CD14-positive monocyte (primary cell): ENCODE measurements at regions not wholly inside any gene's neighbourhood (a gene's known extent, or its start where the extent isn't known, plus 50 kb on each side); places are given as distances from the start of the nearest gene placed in this dataset.

Source experiments
- DNase-seq, 3 donors: peaks; one replicate each; pipeline ENCODE4 v3.0.0-alpha.2; 2011 to 2022
- H2AFZ ChIP-seq: 2 replicates; pipeline ENCODE4 v1.6.0; 2012; ENCODE audit warnings: mild to moderate bottlenecking, low read depth, low read length, inconsistent platforms; ENCODE audit not compliant: insufficient read depth, poor library complexity, severe bottlenecking
- H3K27ac ChIP-seq, 2 donors: 1 replicate in 1 of 2; 2 replicates in 1 of 2; pipeline ENCODE4 v1.5.1; 2012 to 2013; ENCODE audit warnings: low read length in 2 of 2, control low read depth in 1 of 2, inconsistent platforms in 1 of 2, low read depth in 1 of 2, mild to moderate bottlenecking in 1 of 2
- H3K27me3 ChIP-seq, 2 donors: one replicate each; pipeline versions ENCODE4 v1.6.0 to v1.6.1; 2011 to 2013; ENCODE audit warnings: low read length in 2 of 2; ENCODE audit not compliant: control insufficient read depth in 2 of 2, insufficient read depth in 2 of 2
- H3K36me3 ChIP-seq, 2 donors: replicated peaks in 1 of 2; 1 replicate in 1 of 2; 2 replicates in 1 of 2; pipeline versions ENCODE4 v1.5.1 to v1.6.1; 2012 to 2013; ENCODE audit warnings: low read length in 2 of 2, control low read depth in 1 of 2, inconsistent platforms in 1 of 2, mild to moderate bottlenecking in 1 of 2; ENCODE audit not compliant: insufficient read depth in 2 of 2, control insufficient read depth in 1 of 2
- H3K4me1 ChIP-seq, 2 donors: 1 replicate in 1 of 2; 2 replicates in 1 of 2; pipeline versions ENCODE4 v1.5.1 to v1.6.1; 2012 to 2013; ENCODE audit warnings: low read length in 2 of 2, control low read depth in 1 of 2, inconsistent platforms in 1 of 2, mild to moderate bottlenecking in 1 of 2, moderate library complexity in 1 of 2; ENCODE audit not compliant: insufficient read depth in 2 of 2, control insufficient read depth in 1 of 2
- H3K4me2 ChIP-seq: replicated peaks from 2 replicates; pipeline ENCODE3; 2012; ENCODE audit warnings: low read length, moderate library complexity, mild to moderate bottlenecking; ENCODE audit not compliant: poor library complexity, severe bottlenecking; ENCODE audit errors: extremely low read depth
- H3K4me3 ChIP-seq, 3 experiments: fragments of 200-600 bp in 1 of 3; sonication (generic) in 1 of 3; replicated peaks in 1 of 3; 1 replicate in 2 of 3; 2 replicates in 1 of 3; pipeline ENCODE4 v1.5.1; 2011 to 2013; ENCODE audit warnings: low read length in 3 of 3, mild to moderate bottlenecking in 3 of 3, control low read depth in 2 of 3, low read depth in 2 of 3, inconsistent platforms in 1 of 3, moderate library complexity in 1 of 3
- H3K79me2 ChIP-seq: 2 replicates; pipeline ENCODE4 v1.6.0; 2012; ENCODE audit warnings: mild to moderate bottlenecking, control low read depth, inconsistent platforms, low read length, moderate library complexity; ENCODE audit not compliant: insufficient read depth
- H3K9ac ChIP-seq: 2 replicates; pipeline ENCODE4 v1.6.0; 2017; ENCODE audit warnings: low read length, mild to moderate bottlenecking; ENCODE audit not compliant: insufficient read depth, poor library complexity, severe bottlenecking
- H3K9me3 ChIP-seq, 2 donors: replicated peaks in 1 of 2; 1 replicate in 1 of 2; 2 replicates in 1 of 2; pipeline versions ENCODE4 v1.5.1 to v1.6.1; 2012 to 2013; ENCODE audit warnings: low read length in 2 of 2, control low read depth in 1 of 2; ENCODE audit not compliant: control insufficient read depth in 1 of 2, insufficient read depth in 1 of 2
- H4K20me1 ChIP-seq: 2 replicates; pipeline ENCODE4 v1.6.0; 2012; ENCODE audit warnings: mild to moderate bottlenecking, low read length, control low read depth, moderate library complexity; ENCODE audit not compliant: insufficient read depth
- H3K27ac Mint-ChIP-seq, 7 donors: one replicate each; pipeline ENCODE4 v1.8.0; 2020; ENCODE audit warnings: mild to moderate bottlenecking in 7 of 7, mixed read lengths in 7 of 7, moderate library complexity in 6 of 7, inconsistent platforms in 2 of 7
- H3K27me3 Mint-ChIP-seq, 3 donors: one replicate each; pipeline ENCODE4 v1.8.0; 2021 to 2022; ENCODE audit warnings: low read depth in 3 of 3, mild to moderate bottlenecking in 3 of 3, mixed read lengths in 3 of 3, moderate library complexity in 3 of 3, inconsistent platforms in 1 of 3
- H3K36me3 Mint-ChIP-seq, 2 donors: one replicate each; pipeline ENCODE4 v1.8.0; 2020; ENCODE audit warnings: mixed read lengths in 2 of 2, inconsistent platforms in 1 of 2, mild to moderate bottlenecking in 1 of 2
- H3K4me1 Mint-ChIP-seq: one replicate; pipeline ENCODE4 v1.8.0; 2020; ENCODE audit warnings: mild to moderate bottlenecking, mixed read lengths
- H3K4me3 Mint-ChIP-seq, 2 donors: one replicate each; pipeline ENCODE4 v1.8.0; 2020; ENCODE audit warnings: mild to moderate bottlenecking in 2 of 2, mixed read lengths in 2 of 2, moderate library complexity in 1 of 2
- H3K9me3 Mint-ChIP-seq, 7 donors: one replicate each; pipeline ENCODE4 v1.8.0; 2020 to 2022; ENCODE audit warnings: mixed read lengths in 7 of 7, mild to moderate bottlenecking in 6 of 7, moderate library complexity in 6 of 7, inconsistent platforms in 2 of 7
- WGBS: methylation state at CpG from one replicate; pipeline ENCODE4 v1.1.5; 2013; ENCODE audit warnings: missing lambda C conversion rate; ENCODE audit not compliant: insufficient coverage; 5-methylcytosine and 5-hydroxymethylcytosine counted together
- intact Hi-C, 2 donors: fragments of 100-400 bp; cut with micrococcal nuclease; formaldehyde crosslinking; loops; one replicate each; pipeline versions ENCODE4 v1.15.0 to v1.15.1; 2023
- TF ChIP-seq, protein P1 (sequence below): fragments of 200-600 bp; IDR thresholded peaks from one replicate; pipeline ENCODE4 v1.8.0; 2022; ENCODE audit warnings: antibody characterized with exemption, mild to moderate bottlenecking

DNA sequence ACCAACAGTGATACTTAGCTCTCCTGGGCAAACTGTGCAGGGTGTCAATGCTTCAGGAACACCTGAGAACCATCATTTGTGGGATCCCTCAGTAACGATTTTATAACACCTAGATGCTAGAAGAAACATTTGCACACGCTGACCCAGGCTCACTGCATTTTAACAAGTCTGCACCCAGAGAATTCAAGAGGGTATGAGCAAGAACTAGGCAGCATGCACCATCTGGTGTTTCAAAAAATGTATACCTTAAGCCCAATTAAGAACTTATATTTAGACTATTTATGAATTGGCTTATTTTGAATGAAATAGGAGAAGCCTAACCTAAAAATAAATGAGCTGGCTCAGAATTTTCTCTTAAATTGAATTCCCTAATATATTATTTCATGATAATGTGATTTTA lies 400.5 kb downstream of the GPATCH2 start:
- no peaks in the 10 kb centered on the region for H3K27me3 ChIP-seq
- H3K27ac ChIP-seq = no peak overlapping the region
- no peak overlapping the region for H3K9ac ChIP-seq
- no peak overlapping the region for H3K4me2 ChIP-seq
- DNase-seq = no peak
- intact Hi-C loops = no loop called here
- H3K4me3 ChIP-seq = no peak overlapping the region
- no peaks in the 10 kb centered on the region for H4K20me1 ChIP-seq
- H3K9me3 ChIP-seq = peaks cover 1 to 11% of the 10 kb centered on the region in 2 donors
- 60% methylated on average over 1 of the region's 2 CpGs for WGBS
- TF ChIP-seq, protein P1, sequence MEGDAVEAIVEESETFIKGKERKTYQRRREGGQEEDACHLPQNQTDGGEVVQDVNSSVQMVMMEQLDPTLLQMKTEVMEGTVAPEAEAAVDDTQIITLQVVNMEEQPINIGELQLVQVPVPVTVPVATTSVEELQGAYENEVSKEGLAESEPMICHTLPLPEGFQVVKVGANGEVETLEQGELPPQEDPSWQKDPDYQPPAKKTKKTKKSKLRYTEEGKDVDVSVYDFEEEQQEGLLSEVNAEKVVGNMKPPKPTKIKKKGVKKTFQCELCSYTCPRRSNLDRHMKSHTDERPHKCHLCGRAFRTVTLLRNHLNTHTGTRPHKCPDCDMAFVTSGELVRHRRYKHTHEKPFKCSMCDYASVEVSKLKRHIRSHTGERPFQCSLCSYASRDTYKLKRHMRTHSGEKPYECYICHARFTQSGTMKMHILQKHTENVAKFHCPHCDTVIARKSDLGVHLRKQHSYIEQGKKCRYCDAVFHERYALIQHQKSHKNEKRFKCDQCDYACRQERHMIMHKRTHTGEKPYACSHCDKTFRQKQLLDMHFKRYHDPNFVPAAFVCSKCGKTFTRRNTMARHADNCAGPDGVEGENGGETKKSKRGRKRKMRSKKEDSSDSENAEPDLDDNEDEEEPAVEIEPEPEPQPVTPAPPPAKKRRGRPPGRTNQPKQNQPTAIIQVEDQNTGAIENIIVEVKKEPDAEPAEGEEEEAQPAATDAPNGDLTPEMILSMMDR = no peak
- H3K27ac Mint-ChIP-seq = no peak overlapping the region
- peaks cover 0 to 11% (median under 1%) of the 10 kb centered on the region in 7 donors for H3K9me3 Mint-ChIP-seq
- H2AFZ ChIP-seq = no peak overlapping the region
- no peaks in the 10 kb centered on the region for H3K79me2 ChIP-seq
- no peak overlapping the region for H3K4me3 Mint-ChIP-seq
- H3K4me1 Mint-ChIP-seq = no peaks in the 10 kb centered on the region
- no peaks in the 10 kb centered on the region for H3K4me1 ChIP-seq
- H3K27me3 Mint-ChIP-seq = no peaks in the 10 kb centered on the region
- no peaks in the 10 kb centered on the region for H3K36me3 Mint-ChIP-seq
- H3K36me3 ChIP-seq = no peaks in the 10 kb centered on the region

DNA sequence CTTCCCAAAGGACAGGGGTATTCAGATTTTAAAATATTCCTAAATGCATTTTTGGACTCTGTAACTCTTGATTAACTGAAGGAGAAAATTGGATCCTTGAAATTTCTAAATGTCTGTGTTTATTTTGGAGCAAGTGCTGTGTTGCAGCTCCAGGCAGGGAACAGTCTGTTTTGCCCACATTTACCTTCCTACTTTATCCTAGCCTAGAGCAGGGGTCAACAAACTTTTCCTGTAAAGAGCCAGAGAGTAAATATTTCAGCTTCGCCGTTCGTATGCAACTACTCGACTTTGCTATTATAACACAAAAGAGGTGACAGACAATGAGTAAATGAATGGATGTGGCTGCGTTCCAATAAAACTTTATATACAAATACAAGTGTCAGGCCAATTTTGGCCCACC lies 402.2 kb downstream of the GPATCH2 start:
- H4K20me1 ChIP-seq = no peaks in the 10 kb centered on the region
- no peaks in the 10 kb centered on the region for H3K79me2 ChIP-seq
- no peaks in the 10 kb centered on the region for H3K27me3 Mint-ChIP-seq
- no peak overlapping the region for H3K4me3 Mint-ChIP-seq
- no peak overlapping the region for H3K4me3 ChIP-seq
- H3K36me3 ChIP-seq = no peaks in the 10 kb centered on the region
- H3K27ac ChIP-seq = no peak overlapping the region
- no CpG with 5 or more reads among the region's 5 CpGs for WGBS
- peaks cover 5 to 8% of the 10 kb centered on the region in 2 donors for H3K9me3 ChIP-seq
- no peak overlapping the region for H3K9ac ChIP-seq
- peaks cover 0 to 15% (median 3%) of the 10 kb centered on the region in 7 donors for H3K9me3 Mint-ChIP-seq
- H3K27me3 ChIP-seq = no peaks in the 10 kb centered on the region
- intact Hi-C loops = no loop called here
- no peaks in the 10 kb centered on the region for H3K36me3 Mint-ChIP-seq
- TF ChIP-seq, protein P1 = no peak
- DNase-seq = no peak
- H3K4me2 ChIP-seq = no peak overlapping the region
- no peaks in the 10 kb centered on the region for H3K4me1 Mint-ChIP-seq
- no peak overlapping the region for H3K27ac Mint-ChIP-seq
- no peaks in the 10 kb centered on the region for H3K4me1 ChIP-seq
- H2AFZ ChIP-seq = no peak overlapping the region
